Kasumi-1 (cell line): ENCODE measurements at regions not wholly inside any gene's neighbourhood (a gene's known extent, or its start where the extent isn't known, plus 50 kb on each side); places are given as distances from the start of the nearest gene placed in this dataset.
"Not testable (repeated sequence)": the region's sequence is repeated elsewhere in the genome, so short reads cannot be mapped to it uniquely, and the experiment has no call there.

Experiments used
- DNase-seq, 2 experiments: peaks; one replicate each; lab custom pipeline; 2025; lab: John Stamatoyannopoulos, UW

DNA sequence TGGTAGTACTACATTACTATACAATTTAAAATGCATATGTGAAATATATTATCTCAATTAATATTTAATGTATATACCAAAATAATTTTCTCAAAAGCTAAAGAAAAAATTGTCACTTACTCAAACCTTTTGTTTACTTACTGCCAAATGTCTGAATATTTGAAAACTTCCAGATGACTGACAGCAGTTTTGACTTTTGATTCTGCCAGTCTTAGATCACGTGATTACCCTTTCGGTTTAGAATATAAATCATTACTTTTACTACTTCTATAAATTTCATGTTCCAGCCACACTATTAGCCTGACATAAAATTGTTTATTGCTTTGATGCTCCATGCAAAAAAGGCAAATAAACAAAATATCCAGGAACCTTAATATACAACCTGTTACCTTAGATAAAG lies 680.7 kb upstream of the ID4 start:
- no peak for DNase-seq

DNA sequence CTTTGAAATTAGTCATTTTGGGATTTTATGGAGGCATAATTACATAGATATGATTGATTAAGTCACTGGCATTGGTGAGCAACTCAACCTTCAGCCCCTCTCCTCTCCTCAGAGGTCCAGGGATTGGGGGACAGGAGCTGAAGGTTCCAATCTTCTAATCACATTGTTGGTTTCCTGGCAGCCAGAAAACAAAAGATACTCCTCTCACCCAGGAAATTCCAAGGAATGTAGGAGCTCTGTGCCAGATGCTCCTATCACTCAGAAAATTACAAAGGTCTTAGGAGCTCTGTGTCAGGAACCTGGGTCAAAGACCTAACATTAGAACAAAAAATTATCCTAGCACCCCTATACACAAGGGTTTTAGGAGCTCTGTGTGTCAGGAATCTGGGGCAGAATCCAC lies 679.7 kb upstream of the ID4 start:
- DNase-seq, result no peak

DNA sequence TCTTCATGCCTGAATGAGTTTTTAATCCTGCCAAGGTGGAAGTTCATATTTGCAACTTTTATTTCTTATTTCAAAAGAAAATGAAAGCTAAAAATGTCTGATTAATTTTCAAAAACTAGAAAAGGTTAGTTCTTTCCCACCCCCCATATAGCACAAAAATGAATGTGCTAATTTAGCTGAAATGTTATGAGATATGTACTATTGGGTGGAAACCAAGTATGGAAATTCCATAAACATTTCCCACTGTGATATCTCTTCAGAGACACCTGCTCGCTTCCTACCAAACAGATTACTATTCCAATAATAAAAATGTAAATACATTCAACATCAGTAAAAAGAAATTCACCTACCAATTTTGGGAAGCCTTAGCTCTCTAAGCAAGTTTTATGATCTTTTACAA lies 678.6 kb upstream of the ID4 start:
- DNase-seq, result no peak

DNA sequence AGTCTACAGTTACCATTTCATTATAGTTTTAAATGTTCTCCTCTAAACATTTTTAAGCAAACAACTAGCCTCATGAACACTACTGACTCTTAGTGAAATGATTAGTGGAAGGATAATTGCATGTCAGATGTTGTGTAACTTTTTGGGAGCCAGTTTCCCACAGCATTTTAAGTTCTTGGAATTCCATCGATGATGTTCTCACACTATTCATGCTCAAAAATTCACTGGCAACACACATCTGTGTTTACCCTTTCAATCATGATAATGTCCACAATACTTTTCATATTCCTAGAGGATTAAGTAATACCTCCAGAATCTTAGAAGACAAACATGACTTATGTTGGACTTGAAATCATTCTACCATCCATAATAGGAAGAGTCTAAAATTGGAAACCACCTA lies 678.1 kb upstream of the ID4 start:
- DNase-seq, result no peak

DNA sequence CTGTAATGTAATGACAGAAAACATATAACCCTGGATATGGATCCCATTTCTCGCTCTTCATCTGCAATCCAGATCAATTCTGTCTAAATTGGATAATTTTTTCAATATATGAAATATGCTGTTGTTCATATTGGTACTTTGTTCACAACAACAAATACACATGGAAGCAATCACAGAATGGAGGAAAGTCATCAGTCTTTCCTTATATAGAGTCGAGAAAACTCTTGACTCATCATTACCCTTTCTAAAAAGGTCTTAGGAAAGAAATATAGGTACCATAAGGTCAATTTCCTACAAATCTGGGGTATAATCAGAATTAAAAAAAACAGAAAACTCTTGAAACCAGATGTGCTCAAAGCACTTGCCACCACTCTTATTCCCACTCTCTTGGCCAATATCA lies 677.6 kb upstream of the ID4 start:
- no peak for DNase-seq

DNA sequence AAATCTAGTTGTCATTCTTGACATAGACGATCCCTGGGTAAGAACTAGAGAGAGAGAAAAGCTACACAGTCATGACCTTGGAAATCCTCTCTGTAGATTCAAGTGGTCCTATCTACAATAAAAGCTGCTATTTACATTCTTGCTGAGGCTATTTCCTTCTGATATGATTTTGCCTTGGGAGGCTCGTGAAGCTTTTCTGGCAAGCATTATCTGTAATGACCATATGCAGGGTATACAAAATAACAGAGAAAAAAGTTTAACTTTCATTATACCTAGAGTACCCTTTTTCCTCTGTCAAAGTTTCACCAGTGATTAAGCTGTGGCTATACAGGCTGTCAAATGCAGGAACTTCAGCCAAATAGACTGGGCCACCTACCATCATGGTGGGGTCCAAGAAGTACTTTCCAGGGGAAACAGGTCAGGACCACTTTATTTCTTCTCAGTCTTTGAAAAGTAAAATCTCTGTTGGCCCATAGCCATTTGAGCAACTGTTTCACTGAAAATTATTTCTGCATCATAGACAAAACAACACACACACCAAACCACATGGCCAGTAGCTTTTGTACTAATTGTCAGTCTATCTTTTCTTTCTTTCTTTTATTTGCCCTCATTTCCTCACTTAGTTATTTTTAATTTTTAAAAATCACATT lies 677.0 kb upstream of the ID4 start:
- DNase-seq, result no peak

DNA sequence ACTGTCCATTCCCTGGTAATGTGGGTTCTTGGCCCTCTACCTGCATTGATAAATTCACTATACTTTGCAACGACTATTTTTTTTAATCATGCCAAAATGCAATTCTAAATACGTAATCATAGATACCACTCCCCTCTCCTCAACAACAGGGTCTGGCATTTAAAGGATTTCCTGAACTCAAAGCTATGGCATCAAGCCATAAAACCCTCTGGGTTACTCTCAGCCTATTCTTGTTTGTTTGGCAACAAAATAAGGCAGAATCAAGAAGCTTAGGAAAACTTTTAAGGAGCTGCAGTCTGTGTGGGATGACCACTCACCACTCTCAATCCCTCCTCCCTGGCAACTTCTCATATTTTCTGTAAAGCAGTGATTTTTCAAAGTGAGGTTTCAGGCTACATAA lies 669.9 kb upstream of the ID4 start:
- DNase-seq, result no peak

DNA sequence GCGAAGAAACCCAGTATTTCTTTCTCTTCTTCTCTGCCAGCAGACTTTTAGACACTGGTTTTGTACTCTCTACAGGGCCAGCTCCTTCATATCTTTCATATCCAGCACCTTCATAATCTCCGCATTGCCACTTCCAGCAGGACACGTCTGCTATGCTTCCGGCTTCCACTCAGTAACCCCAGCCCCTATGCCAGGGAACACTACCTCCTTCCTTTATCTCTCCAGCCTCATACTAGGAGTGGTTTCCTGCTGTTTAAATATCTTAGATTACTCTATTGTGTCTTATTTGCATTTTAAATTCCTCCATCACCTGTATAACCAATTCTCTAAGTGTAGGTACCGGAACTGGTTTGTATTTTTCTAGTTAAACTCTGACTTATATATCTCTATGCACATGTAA lies 667.8 kb upstream of the ID4 start:
- DNase-seq, result no peak

DNA sequence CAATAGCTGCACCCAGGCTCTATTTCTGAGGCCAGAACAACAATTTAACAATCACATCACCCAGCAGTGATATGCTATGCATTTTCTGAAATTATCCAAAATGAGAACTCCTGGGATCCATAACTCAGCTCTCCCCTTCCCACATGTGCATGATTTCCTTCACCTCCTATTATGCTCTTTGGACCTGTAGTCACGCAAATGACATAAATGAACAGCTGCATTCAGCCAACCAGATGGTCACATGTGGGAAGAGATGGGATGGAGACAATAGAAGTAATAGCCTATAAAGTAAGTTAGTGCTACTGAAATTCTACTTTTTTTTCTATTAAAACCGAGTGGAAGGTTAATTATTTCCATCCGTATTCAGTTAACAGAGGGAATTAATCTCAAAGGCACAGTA lies 662.1 kb upstream of the ID4 start:
- no peak for DNase-seq

DNA sequence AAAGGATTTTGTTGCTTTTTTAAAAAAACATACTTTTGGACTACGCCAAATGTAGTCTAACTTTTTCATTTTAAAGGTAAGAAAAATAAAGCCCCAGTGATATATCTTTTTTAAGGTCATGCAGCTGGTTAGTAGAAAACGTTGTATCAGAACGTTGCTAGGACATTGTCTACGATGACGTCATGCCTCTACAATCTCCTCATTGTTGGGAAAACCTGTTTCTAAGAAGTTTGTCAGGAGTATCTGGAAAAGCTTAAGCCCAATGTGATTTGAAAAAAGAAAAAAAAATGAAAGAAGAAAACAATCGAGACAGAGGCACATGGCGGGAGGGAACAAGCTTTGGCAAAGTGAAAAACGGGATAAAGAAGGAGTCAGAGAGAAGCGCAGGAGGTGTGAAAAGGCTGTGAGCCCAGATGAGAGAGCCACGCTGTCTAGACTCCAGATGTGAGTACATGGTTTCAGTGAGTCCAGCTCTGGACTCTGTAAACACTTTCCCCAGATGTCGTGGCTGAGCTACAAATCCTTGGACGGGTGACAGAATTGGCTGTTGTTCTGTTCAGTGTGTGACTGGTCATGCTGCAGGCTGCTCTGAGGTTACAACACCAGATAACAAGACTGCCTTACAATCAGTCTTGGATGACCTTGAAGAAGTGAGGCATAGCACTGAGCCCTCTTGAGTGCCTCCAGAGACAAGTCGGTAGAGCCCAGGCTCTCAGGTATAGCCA lies 656.7 kb upstream of the ID4 start:
- DNase-seq, result no peak

DNA sequence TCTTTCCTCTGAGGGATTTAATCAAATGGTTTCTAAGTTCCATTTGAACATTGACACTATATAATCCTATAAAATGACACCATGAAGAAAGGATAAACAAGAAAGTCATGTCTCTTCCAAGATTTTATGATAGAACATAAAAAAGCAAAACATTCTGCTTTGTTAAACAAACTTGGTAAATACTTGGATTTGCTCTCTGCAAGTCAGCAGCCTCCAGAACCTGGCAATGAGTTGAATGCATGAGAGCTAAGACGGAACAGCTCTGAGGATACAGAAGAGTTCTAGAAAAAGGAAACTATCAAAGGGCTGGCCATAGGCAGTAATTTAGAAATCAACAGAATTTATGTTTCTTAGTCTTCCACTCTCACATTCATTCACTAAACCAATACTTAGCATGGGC lies 656.0 kb upstream of the ID4 start:
- no peak for DNase-seq

DNA sequence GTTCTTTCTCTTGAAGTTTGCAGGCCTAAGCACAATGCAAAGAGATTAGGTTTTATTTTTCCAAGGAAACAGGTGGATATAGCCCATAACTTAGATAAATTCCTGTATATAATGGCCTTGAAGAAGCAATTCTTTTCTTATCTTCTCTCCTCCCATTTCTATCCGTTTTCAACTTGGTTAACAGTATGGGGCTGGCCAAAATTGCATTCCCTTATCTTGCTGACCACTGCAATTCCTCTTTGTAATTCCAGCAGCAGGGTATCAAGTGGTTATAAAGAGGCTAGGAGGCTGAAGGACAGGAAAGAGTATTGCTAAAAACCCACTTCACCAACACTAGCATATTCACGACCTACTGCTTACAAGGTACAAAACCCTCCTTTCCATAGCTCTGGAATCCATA lies 643.5 kb upstream of the ID4 start:
- no peak for DNase-seq

DNA sequence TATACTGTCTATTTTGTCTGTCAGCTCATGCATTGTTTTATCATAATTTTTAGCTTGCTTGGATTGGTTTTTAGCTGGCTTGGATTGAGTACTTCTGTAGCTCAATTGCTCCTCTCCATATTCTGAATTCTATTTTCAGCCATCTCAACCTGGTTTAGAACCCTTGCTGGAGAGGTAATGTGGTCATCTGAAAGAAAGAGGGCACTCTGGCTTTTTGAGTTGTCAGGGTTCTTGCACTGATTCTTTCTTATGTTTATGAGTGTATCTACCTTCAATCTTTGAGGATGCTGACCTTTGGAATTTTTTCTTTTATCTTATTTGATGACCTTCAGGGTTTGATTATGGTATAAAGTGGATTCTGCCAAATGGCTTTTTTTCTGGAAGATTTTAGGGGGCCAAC lies 632.7 kb upstream of the ID4 start:
- DNase-seq, result no peak

DNA sequence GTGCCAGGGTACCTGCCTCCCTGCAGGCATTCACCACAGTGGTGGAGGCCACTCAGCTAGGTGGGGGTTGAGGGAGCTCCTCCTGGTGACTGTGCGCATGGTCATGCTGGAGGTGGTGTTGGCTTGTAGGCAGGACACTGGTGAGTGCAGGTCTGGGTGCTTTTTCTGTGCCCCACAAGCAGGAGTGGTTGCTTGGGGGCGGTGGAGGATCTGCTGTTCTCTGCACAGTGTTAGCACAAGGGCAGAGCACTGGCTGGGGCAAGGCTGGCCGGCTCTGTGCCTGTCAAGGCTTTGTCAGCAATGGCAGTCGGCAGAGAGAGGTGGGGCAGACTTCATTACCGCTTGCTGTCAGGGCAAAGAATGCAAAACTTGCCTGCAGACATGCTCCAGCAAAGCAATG lies 632.1 kb upstream of the ID4 start:
- DNase-seq, result no peak

DNA sequence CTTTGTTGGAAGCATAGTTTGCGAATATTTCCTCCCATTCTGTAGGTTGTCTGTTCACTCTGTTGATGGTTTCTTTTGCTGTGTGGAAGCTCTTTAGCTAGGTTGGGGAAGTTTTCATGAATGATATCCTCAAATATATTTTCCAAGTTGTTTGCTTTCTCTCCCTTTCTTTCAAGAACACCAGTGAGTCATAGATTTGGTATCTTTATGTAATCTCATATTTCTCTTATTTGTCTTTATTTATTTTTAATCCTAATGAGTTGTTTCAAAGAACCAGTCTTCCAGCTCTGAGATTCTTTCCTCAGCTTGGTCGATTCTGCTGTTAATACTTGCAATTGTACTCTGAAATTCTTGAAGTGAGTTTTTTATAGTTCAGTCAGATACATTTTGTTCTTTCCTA lies 628.0 kb upstream of the ID4 start:
- DNase-seq, result no peak

DNA sequence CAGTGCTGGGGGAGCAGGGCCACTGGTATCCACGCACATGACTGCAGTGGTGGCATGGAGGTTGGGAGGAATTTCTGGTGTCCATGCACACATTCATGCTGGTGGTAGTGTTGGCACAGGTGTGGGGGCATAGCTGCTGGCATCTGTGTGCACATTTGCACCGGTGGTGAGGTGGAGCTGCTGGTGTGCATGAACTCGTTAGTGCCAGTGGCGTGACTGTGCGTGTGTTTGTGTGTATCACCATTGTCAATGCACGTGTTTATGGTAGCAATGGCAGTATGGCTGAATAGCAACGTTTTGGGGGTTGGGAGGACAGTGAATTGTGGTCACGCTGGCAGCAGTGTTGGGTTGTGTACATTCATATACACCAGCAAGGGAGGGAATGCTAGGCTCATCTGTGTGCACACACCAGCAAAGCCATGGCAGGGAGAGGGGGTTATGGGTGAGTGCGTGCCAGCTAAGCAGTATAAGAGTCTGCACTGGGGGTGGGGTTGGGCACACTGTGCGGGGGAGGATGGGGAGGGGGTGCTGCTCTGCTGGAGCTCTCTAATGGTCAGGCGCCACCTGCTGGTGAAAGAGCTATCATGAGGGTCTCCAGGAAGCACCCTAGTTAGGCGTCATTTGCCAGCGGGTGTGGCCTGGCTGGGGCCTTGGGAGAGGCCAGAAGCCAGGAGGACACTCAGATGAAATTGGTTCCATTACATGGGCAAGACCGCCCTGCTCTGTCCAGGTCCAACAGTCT lies 626.1 kb upstream of the ID4 start:
- DNase-seq, result no peak

DNA sequence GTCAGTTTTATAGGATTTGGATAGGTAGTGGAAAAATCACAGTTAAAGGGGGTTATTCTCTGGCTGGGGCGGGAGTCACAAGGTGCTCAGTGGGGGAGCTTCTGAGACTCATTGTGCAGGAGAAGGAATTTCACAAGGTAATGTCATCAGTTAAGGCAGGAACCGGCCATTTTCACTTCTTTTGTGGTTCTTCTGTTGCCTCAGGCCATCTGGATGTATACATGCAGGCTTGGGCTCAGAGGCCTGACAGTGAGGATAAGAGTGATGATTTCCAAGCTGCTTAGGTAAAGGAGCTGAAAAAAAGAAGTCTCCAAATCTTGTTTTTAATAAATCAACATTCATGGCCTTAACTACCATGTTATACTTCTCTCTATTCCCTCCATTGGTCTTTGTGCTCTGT lies 622.9 kb upstream of the ID4 start:
- DNase-seq, result no peak

DNA sequence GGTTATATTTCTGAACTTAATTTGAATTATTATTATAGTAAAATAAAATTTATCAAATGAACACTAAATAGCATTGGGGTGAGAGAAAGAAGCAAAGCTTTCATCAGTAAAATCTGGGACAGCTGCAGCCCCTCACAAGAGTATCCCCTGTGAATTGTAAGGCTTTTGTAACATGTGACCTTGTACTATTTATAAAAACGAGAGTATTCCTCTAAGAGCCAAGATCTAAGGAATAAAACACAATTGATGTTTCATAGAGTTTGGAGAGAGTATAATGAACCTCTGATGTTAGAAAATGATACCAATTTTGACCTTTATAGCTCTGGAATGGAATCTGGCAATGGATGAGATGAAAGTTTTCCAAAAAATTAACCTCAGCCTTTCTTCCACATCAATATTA lies 617.2 kb upstream of the ID4 start:
- DNase-seq, result no peak

DNA sequence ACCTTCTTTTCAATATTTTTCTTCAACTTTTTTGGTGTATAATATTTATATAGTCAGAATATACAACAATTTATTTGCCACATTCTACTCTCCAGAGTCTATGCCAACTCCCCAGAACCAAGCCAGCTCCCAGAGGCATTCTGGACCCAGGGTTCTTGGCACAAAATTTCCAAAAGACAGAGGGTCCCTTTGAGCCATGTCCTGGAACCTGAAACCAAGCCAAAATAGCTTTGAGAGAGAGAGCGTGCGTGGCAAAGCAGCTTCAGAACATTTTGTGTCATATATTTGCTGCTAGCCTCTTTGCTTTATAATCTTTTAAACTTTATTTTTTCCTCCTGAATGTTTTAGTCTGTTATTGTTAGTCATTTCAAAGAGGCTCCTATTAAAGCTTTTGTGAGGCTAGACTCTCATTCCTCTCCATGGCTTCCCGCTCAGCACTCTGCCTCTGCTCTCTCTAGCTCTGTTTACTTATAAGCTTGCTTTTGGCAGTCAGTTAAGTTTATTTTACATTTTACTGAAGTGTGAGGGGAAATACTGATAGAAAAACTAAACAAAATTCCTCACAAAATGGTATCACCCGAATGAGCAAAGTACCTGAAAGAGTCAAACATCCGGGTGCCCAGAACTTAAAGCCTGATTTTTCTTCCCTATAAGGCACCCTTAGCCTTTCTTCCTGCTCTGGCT lies 605.1 kb upstream of the ID4 start:
- DNase-seq, result no peak

DNA sequence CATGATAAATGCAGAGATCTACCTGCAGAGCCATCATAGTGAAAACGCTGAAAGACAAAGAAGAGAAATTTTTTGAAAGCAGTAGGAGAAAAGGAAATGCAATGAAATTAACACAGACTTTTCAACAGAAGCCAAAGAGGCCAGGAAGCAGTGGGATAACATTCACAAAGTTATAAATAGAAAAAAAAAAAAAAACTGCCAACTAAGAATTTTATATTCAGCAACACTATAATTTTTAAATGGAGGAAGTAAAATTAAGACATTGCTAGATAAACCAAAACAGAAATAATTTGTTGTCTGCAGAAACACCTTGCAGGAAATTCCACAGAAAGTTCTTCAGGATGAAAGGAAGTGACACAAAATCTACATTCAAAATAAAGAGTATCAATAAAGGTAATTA lies 591.5 kb upstream of the ID4 start:
- no peak for DNase-seq

DNA sequence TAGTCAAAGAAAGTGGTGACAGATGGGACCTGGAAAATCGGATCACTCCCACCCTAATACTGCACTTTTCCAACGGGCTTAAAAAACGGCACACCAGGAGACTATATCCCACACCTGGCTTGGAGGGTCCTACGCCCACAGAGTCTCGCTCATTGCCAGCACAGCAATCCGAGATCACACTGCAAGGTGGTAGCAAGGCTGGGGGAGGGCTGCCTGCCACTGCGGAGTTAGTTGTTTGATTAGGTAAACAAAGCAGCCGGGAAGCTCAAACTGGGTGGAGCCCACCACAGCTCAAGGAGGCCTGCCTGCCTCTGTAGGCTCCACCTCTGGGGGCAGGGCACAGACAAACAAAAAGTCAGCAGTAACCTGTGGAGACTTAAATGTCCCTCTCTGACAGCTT lies 590.0 kb upstream of the ID4 start:
- not testable (repeated sequence) for DNase-seq

DNA sequence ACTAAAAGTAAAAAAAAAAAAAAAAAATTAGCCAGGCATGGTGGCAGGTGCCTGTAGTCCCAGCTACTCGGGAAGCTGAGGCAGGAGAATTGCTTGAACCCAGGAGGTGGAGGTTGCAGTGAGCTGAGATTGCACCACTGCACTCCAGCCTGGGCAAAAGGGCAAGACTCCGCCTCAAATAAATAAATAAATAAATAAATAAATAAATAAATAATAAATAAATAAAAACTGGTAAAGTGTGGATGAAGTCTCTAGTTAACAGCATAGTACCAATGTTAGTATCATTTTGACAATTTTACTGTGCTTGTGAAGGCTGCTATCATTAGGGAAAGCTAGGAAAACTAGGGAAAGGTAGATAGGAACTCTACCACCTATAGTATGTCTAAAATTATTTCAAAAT lies 581.0 kb upstream of the ID4 start:
- not testable (repeated sequence) for DNase-seq

DNA sequence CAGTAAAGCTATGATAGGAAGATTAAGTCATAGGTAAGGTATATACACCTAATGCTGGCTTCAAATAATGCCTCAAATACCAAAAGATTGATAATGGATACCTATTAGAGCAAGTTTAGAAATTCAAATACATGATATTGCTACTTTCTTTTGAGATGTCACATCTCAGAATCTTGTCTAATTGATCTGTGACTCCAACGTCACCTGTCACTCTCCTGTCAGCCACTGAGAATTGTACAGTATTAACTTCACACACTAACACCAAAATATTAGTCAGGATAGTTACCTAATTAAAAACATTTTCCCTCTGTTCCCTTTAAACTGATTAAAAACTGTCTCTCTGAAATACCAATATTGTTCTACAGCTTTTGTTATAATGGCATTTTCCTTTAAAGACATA lies 575.5 kb upstream of the ID4 start:
- no peak for DNase-seq
